PC-9 (cell line): ENCODE measurements at regions not wholly inside any gene's neighbourhood (a gene's known extent, or its start where the extent isn't known, plus 50 kb on each side); places are given as distances from the start of the nearest gene placed in this dataset.

Source experiments
- CTCF ChIP-seq: fragments of 200-600 bp; sonication (generic); conservative IDR thresholded peaks from 2 replicates; pipeline ENCODE4 v1.6.1; 2017; ENCODE audit warnings: mixed run types, antibody characterized with exemption, mild to moderate bottlenecking, moderate library complexity
- EZH2 ChIP-seq: fragments of 200-600 bp; sonication (generic); IDR thresholded peaks from 2 replicates; pipeline ENCODE4 v1.8.0; 2017; ENCODE audit warnings: antibody characterized with exemption, low read depth

GRCh38 chr1:59027177-59027576 is 243.3 kb upstream of the JUN start:
- no peak for TF ChIP-seq EZH2
- no peak for TF ChIP-seq CTCF
